NCI-H524 (cell line): ENCODE measurements at regions not wholly inside any gene's neighbourhood (a gene's known extent, or its start where the extent isn't known, plus 50 kb on each side); places are given as distances from the start of the nearest gene placed in this dataset.

Source experiments
- DNase-seq, 2 experiments: peaks; one replicate each; lab custom pipeline; 2025; lab: John Stamatoyannopoulos, UW

GRCh38 chr9:103625161-103625804 is 468.8 kb upstream of the SMC2 start:
- no peak for DNase-seq

GRCh38 chr9:103627731-103628130 is 466.4 kb upstream of the SMC2 start:
- no peak for DNase-seq

GRCh38 chr9:103649086-103649485 is 445.0 kb upstream of the SMC2 start:
- DNase-seq: no peak

GRCh38 chr9:103658156-103658555 is 436.0 kb upstream of the SMC2 start:
- no peak for DNase-seq

GRCh38 chr9:103660830-103661229 is 433.3 kb upstream of the SMC2 start:
- DNase-seq: no peak

- DNase-seq: no peak
Observed at GRCh38 chr9:103661663-103662062, 432.4 kb upstream of the SMC2 start.

- DNase-seq: no peak
Observed at GRCh38 chr9:103669296-103669695, 424.8 kb upstream of the SMC2 start.

- DNase-seq: no peak
Observed at GRCh38 chr9:103674271-103674670, 419.8 kb upstream of the SMC2 start.

GRCh38 chr9:103680581-103680980 is 413.5 kb upstream of the SMC2 start:
- DNase-seq: no peak

- DNase-seq: no peak
Observed at GRCh38 chr9:103681435-103681834, 412.7 kb upstream of the SMC2 start.

GRCh38 chr9:103700195-103700962 is 393.7 kb upstream of the SMC2 start:
- peak in 1 of 2 experiments; percentile 18 for DNase-seq

- DNase-seq: peak in 1 of 2 experiments; percentile 72
Observed at GRCh38 chr9:103702572-103702971, 391.5 kb upstream of the SMC2 start.

- DNase-seq: no peak
Observed at GRCh38 chr9:103707181-103707580, 386.9 kb upstream of the SMC2 start.

GRCh38 chr9:103709366-103709765 is 384.7 kb upstream of the SMC2 start:
- no peak for DNase-seq

- DNase-seq: no peak
Observed at GRCh38 chr9:103713631-103714030, 380.5 kb upstream of the SMC2 start.

- DNase-seq: peak in 1 of 2 experiments; percentile 24
Observed at GRCh38 chr9:103714992-103715391, 379.1 kb upstream of the SMC2 start.

GRCh38 chr9:103721056-103721455 is 373.1 kb upstream of the SMC2 start:
- DNase-seq: no peak

- DNase-seq: peak in 1 of 2 experiments; percentile 6
Observed at GRCh38 chr9:103730866-103731265, 363.2 kb upstream of the SMC2 start.

GRCh38 chr9:103731541-103731940 is 362.6 kb upstream of the SMC2 start:
- DNase-seq: no peak

- DNase-seq: no peak
Observed at GRCh38 chr9:103734471-103734870, 359.6 kb upstream of the SMC2 start.

- DNase-seq: no peak
Observed at GRCh38 chr9:103755441-103755840, 338.7 kb upstream of the SMC2 start.

- DNase-seq: no peak
Observed at GRCh38 chr9:103755986-103756385, 338.1 kb upstream of the SMC2 start.

GRCh38 chr9:103757062-103757461 is 337.0 kb upstream of the SMC2 start:
- no peak for DNase-seq

GRCh38 chr9:103761466-103761865 is 332.6 kb upstream of the SMC2 start:
- DNase-seq: no peak
